HepG2 (cell line): ENCODE measurements at regions not wholly inside any gene's neighbourhood (a gene's known extent, or its start where the extent isn't known, plus 50 kb on each side); places are given as distances from the start of the nearest gene placed in this dataset.

Experiments used
- ATAC-seq: fragments of 200-7000 bp; cut with Tn5 transposase; 3 replicates; pipeline ENCODE4 v1.9.1; 2020; ENCODE audit warnings: mild to moderate bottlenecking, moderate library complexity
- BruUV-seq: library from RNA; stranded (reverse); fragments of 400-500 nt; replicated peaks from 2 replicates; lab custom pipeline; 2021; lab: Mats Ljungman, UMichigan
- CTCF ChIA-PET: fragments of 300-600 bp; formaldehyde crosslinking; extraction: SDS; loops from one replicate; lab custom pipeline; 2021; ENCODE audit warnings: low total read pairs, inconsistent platforms, low intra/inter-chr PET ratio; lab: Yijun Ruan, JAX
- POLR2A ChIA-PET: fragments of 350-600 bp; sonication (Branson Sonifier 250); formaldehyde crosslinking; loops from one replicate; lab custom pipeline; 2020; ENCODE audit warnings: antibody characterized with exemption, inconsistent platforms; lab: Yijun Ruan, JAX
- DNase-seq: peaks from one replicate; pipeline ENCODE4 v3.0.0-alpha.2; 2015; ENCODE audit warnings: low spot score
- FAIRE-seq: peaks from 3 replicates; lab custom pipeline; 2011; peaks lifted over from hg19 to GRCh38; lab: Jason Lieb, UNC
- H2AFZ ChIP-seq: one replicate; pipeline ENCODE4 v1.6.1; 2011; ENCODE audit warnings: low read length, inconsistent platforms
- H3K27ac ChIP-seq: fragments of 300-600 bp; 3 replicates; pipeline ENCODE4 v1.8.0; 2011; ENCODE audit warnings: mixed run types, mild to moderate bottlenecking, mixed read lengths, low read length, inconsistent platforms; ENCODE audit not compliant: insufficient read depth; ENCODE audit errors: extremely low read length
- H3K27me3 ChIP-seq, 2 experiments: fragments of 200-600 bp in 1 of 2; 2 replicates in 1 of 2; 3 replicates in 1 of 2; pipeline versions ENCODE4 v1.6.0 to v1.8.0; 2011; ENCODE audit warnings: low read length in 2 of 2, mild to moderate bottlenecking in 2 of 2, moderate library complexity in 2 of 2, inconsistent platforms in 1 of 2; ENCODE audit not compliant: insufficient read depth in 2 of 2, control insufficient read depth in 1 of 2
- H3K36me3 ChIP-seq, 2 experiments: fragments of 200-600 bp in 1 of 2; replicated peaks in 1 of 2; 2 replicates in 1 of 2; 3 replicates in 1 of 2; pipeline versions ENCODE4 v1.5.1 to v1.8.0; 2011; ENCODE audit warnings: low read length in 2 of 2, inconsistent platforms in 1 of 2; ENCODE audit not compliant: insufficient read depth in 2 of 2, control insufficient read depth in 1 of 2
- H3K4me1 ChIP-seq: 2 replicates; pipeline ENCODE4 v1.5.1; 2012; ENCODE audit warnings: low read length, inconsistent platforms; ENCODE audit not compliant: insufficient read depth
- H3K4me2 ChIP-seq: 2 replicates; pipeline ENCODE4 v1.6.0; 2011; ENCODE audit warnings: low read depth, low read length, inconsistent platforms
- H3K4me3 ChIP-seq, 3 experiments: fragments of 200-600 bp in 1 of 3; sonication (generic), shearing (Covaris generic) in 1 of 3; replicated peaks in 1 of 3; 2 replicates each; pipeline ENCODE4 v1.5.1; 2011 to 2016; ENCODE audit warnings: low read length in 3 of 3, inconsistent platforms in 2 of 3, low read depth in 2 of 3, mild to moderate bottlenecking in 2 of 3, control low read depth in 1 of 3, mixed read lengths in 1 of 3; ENCODE audit not compliant: insufficient read depth in 1 of 3
- H3K79me2 ChIP-seq: one replicate; pipeline ENCODE4 v1.6.1; 2011; ENCODE audit warnings: low read length, inconsistent platforms; ENCODE audit not compliant: insufficient read depth
- H3K9ac ChIP-seq: 2 replicates; pipeline ENCODE4 v1.6.0; 2011; ENCODE audit warnings: mild to moderate bottlenecking, low read depth, low read length, inconsistent platforms; ENCODE audit not compliant: insufficient read depth
- H3K9me3 ChIP-seq: 2 replicates; pipeline ENCODE4 v1.5.1; 2012; ENCODE audit warnings: mild to moderate bottlenecking, low read length
- H4K20me1 ChIP-seq: 2 replicates; pipeline ENCODE4 v1.6.0; 2011; ENCODE audit warnings: inconsistent platforms, mild to moderate bottlenecking, low read length, moderate library complexity; ENCODE audit not compliant: insufficient read depth
- DMAP1 ChIP-seq: IDR thresholded peaks from 2 replicates; pipeline ENCODE4 v1.6.1; 2016
- POGZ ChIP-seq: sonication (generic); formaldehyde crosslinking; IDR thresholded peaks from 2 replicates; pipeline ENCODE4 v1.4.0; 2020; ENCODE audit warnings: mild to moderate bottlenecking, missing genetic modification reagents
- SYNCRIP ChIP-seq: fragments of 200-400 bp; formaldehyde crosslinking; IDR thresholded peaks from 2 replicates; pipeline ENCODE4 v1.6.1; 2018; ENCODE audit warnings: mild to moderate bottlenecking, low read depth, low read length; ENCODE audit not compliant: insufficient read depth
- ZBTB42 ChIP-seq: sonication (generic); formaldehyde crosslinking; IDR thresholded peaks from 2 replicates; pipeline ENCODE4 v1.5.0; 2020; ENCODE audit warnings: mild to moderate bottlenecking, missing genetic modification reagents
- ZNF652 ChIP-seq: IDR thresholded peaks from 2 replicates; pipeline ENCODE4 v1.6.1; 2016; ENCODE audit warnings: low read depth, borderline replicate concordance
- ZNF816 ChIP-seq: sonication (generic); formaldehyde crosslinking; IDR thresholded peaks from 2 replicates; pipeline ENCODE4 v1.8.0; 2022; ENCODE audit warnings: missing genetic modification reagents, mild to moderate bottlenecking, borderline replicate concordance
- ZSCAN29 ChIP-seq: sonication (generic); formaldehyde crosslinking; conservative IDR thresholded peaks from 2 replicates; pipeline ENCODE4 v1.4.0; 2020; ENCODE audit warnings: mild to moderate bottlenecking, missing genetic modification reagents
- WGBS: methylation state at CpG from one replicate; pipeline ENCODE4 v1.1.6; 2017; ENCODE audit warnings: low lambda C conversion rate; 5-methylcytosine and 5-hydroxymethylcytosine counted together
- in situ Hi-C: cut with HindIII; loops from 2 replicates; pipeline ENCODE4 v1.10.0; 2017; ENCODE audit warnings: low pct_unique_long_range_greater_than_20kb; ENCODE audit not compliant: extremely low pct_ligation_motif_present
- intact Hi-C: fragments of 100-400 bp; cut with micrococcal nuclease; formaldehyde crosslinking; loops from one replicate; pipeline ENCODE4 v1.10.0; 2022; ENCODE audit not compliant: unreplicated experiment
- TF ChIP-seq, protein P1 (sequence below): sonication (generic); formaldehyde crosslinking; IDR thresholded peaks from 2 replicates; pipeline ENCODE4 v1.4.0; 2020; ENCODE audit warnings: mild to moderate bottlenecking, missing genetic modification reagents

DNA sequence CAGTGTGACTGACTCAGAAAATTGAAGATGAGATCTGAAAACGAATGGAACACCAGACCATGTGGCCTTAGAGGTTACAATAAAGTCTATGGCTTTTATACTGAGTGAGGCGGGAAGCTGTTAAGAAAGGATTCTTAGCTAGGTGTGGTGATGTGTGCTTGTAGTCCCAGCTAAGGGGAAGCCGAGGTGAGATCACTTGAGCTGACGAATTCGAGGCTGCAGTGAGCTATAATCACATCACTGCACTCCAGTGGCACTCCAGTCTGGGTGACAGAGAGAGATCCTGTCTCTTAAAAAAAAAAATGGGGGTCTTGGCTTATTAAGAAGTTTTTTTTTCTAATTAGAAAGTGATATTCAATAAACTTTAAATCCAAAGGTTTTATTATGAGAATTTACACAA lies 678.6 kb downstream of the TMTC2 start:
- FAIRE-seq (no peak), DNase-seq (no peak), ATAC-seq (no peak)
- intact Hi-C loops (no loop called here), in situ Hi-C loops (no loop called here)
- no peaks in the 10 kb centered on the region for H3K36me3 ChIP-seq
- 5% methylated on average over 5 of the region's 5 CpGs for WGBS
- H3K9ac ChIP-seq: no peak overlapping the region
- no peaks in the 10 kb centered on the region for H3K27me3 ChIP-seq
- TF ChIP-seq DMAP1 (no peak), ZSCAN29 (CRISPR knock-in tag) (no peak)
- ChIA-PET CTCF (no interaction called here), POLR2A (no interaction called here)
- H4K20me1 ChIP-seq: no peaks in the 10 kb centered on the region
- no TSS peak for BruUV-seq
- H3K4me3 ChIP-seq: no peak overlapping the region
- peaks cover 56% of the 10 kb centered on the region for H3K9me3 ChIP-seq
- no peaks in the 10 kb centered on the region for H3K79me2 ChIP-seq
- H3K4me2 ChIP-seq: no peak overlapping the region
- H3K4me1 ChIP-seq: no peaks in the 10 kb centered on the region
- H3K27ac ChIP-seq: no peak overlapping the region
- H2AFZ ChIP-seq: no peak overlapping the region

DNA sequence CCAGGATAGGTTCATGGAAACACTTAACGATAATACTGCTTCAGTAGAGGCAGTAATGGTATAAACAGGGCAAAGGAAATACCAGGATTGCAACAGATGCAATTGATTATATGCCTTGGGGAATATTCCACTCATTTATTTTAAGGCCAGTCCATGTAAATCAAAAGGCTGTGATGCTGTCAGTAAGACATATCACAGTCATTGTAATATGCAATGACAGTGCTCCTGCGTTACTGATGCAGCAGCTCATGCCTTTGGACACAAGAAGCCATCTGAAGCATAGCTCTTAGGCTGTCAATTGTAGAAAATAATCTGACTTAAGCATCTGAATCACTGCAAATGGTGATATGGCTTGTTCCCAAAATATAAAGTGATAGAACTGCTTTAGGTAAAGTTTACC lies 674.8 kb downstream of the TMTC2 start:
- no peaks in the 10 kb centered on the region for H3K36me3 ChIP-seq
- no peak for DNase-seq
- in situ Hi-C loops: no loop called here
- TF ChIP-seq, protein P1, sequence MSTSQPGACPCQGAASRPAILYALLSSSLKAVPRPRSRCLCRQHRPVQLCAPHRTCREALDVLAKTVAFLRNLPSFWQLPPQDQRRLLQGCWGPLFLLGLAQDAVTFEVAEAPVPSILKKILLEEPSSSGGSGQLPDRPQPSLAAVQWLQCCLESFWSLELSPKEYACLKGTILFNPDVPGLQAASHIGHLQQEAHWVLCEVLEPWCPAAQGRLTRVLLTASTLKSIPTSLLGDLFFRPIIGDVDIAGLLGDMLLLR: no peak
- TF ChIP-seq ZNF652 (no peak), ZNF816 (CRISPR knock-in tag) (no peak), SYNCRIP (no peak), ZBTB42 (CRISPR knock-in tag) (no peak), POGZ (no peak)
- TF ChIP-seq, all 625 proteins: peak for 0
- no peaks in the 10 kb centered on the region for H4K20me1 ChIP-seq
- ChIA-PET CTCF (no interaction called here), POLR2A (no interaction called here)
- intact Hi-C loops: no loop called here
- ATAC-seq (no peak), FAIRE-seq (no peak)
- no peaks in the 10 kb centered on the region for H3K4me1 ChIP-seq
- H3K79me2 ChIP-seq: no peaks in the 10 kb centered on the region
- peaks cover 68% of the 10 kb centered on the region for H3K9me3 ChIP-seq
- no peak overlapping the region for H2AFZ ChIP-seq
- H3K27ac ChIP-seq: no peak overlapping the region
- BruUV-seq: no TSS peak
- WGBS: 0% methylated on average over 1 of the region's 2 CpGs
- H3K4me3 ChIP-seq: no peak overlapping the region
- no peaks in the 10 kb centered on the region for H3K27me3 ChIP-seq
- no peak overlapping the region for H3K9ac ChIP-seq
- no peak overlapping the region for H3K4me2 ChIP-seq
